ENCODE measurements at regions not wholly inside any gene's neighbourhood (a gene's known extent, or its start where the extent isn't known, plus 50 kb on each side); places are given as distances from the start of the nearest gene placed in this dataset.

GRCh38 chr14:39948235-39948634 lies 516.0 kb upstream of the FBXO33 start:
- no peak for TF ChIP-seq CTCF (conservative IDR thresholded peaks at IDR 0.05; ENCODE audit: low read depth in 2 of 2)
- TF ChIP-seq REST (IDR thresholded peaks at IDR 0.05; ENCODE audit: unreplicated experiment), result no peak
- TF ChIP-seq POLR2AphosphoS5 (IDR thresholded peaks at IDR 0.05; ENCODE audit: low read depth), result no peak
- TF ChIP-seq EZH2phosphoT487 (IDR thresholded peaks at IDR 0.05; ENCODE audit: unreplicated experiment), result no peak
- no peak for TF ChIP-seq JUNB (IDR thresholded peaks at IDR 0.05; ENCODE audit: unreplicated experiment)
- TF ChIP-seq STAT1 (IDR thresholded peaks at IDR 0.05; ENCODE audit: unreplicated experiment), result no peak
- no peak for TF ChIP-seq EZH2 (IDR thresholded peaks at IDR 0.05; ENCODE audit: low read depth, unreplicated experiment)
- no peak for TF ChIP-seq ZNF331 (CRISPR knock-in tag; IDR thresholded peaks at IDR 0.05; ENCODE audit: low read depth)
- no peak for TF ChIP-seq CREB1 (CRISPR knock-in tag; IDR thresholded peaks at IDR 0.05; ENCODE audit: low read depth)
- no peak for TF ChIP-seq ETS1 (IDR thresholded peaks at IDR 0.05)
- TF ChIP-seq NANOG (IDR thresholded peaks at IDR 0.05; ENCODE audit: borderline replicate concordance), result no peak
- TF ChIP-seq ZNF114 (CRISPR knock-in tag; IDR thresholded peaks at IDR 0.05), result no peak
- no peak for TF ChIP-seq ZNF462 (CRISPR knock-in tag; IDR thresholded peaks at IDR 0.05)

All from GM23338 (cell line).